GM21717 (cell line): ENCODE measurements at regions not wholly inside any gene's neighbourhood (a gene's known extent, or its start where the extent isn't known, plus 50 kb on each side); places are given as distances from the start of the nearest gene placed in this dataset.

Experiments used
- ATAC-seq: cut with Tn5 transposase; IDR thresholded peaks from one replicate; pipeline ENCODE4 v1.9.1; 2021; ENCODE audit warnings: mild to moderate bottlenecking, moderate library complexity; ENCODE audit not compliant: unreplicated experiment

DNA sequence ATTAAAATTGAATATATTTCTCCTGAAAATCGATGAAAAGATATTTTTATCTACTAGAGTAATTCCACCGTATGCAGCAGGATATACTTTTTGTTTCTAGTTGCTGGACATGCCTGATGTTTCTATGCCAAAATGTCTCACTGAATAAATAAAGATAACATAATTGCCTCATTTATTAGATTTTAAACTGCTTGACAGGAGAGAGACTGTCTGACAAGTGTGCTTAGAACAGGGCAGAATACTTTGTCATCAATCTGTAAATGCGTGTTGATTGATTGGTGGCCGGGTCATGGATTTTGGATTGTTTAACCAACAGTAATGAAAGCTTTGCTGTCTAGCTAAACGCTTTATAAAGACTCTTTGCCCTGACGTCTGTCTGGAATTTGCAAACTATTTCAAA lies 339.0 kb downstream of the CHRM3 start:
- ATAC-seq, result no peak

GRCh38 chr1:239725933-239726332 lies 339.6 kb downstream of the CHRM3 start:
- ATAC-seq, result no peak

GRCh38 chr1:239730378-239730777 lies 344.0 kb downstream of the CHRM3 start:
- ATAC-seq, result no peak

DNA sequence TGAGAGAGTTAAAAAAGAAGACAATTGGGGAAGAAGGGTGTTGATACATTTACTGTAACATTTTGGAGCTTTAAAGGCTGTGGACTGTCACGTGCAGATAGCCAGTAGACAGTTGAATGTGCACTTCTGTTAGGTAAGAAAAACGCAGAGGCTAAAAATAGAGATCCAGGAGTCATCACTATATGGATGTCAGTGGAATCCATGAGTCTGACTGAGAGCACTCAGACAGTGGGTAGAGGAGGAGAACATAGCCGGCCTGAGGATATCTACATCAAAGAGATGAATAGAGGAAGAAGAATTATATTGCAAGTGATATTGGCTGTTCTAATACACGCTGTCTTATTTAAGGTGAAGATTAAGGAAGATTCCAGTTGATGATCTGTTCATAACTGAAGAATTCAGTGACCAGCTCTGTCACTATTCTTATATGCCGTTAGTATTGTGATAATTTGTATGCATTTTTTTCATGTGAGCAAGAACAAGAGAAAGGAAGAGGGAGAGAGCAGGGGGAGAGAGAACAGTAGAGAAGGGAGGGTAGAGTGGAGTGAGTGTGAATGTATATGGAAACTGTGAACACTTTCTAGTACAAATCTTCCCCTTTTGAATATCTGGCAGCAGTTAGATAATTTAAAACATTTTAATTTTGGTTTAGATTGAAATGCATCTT lies 344.8 kb downstream of the CHRM3 start:
- ATAC-seq, result no peak

DNA sequence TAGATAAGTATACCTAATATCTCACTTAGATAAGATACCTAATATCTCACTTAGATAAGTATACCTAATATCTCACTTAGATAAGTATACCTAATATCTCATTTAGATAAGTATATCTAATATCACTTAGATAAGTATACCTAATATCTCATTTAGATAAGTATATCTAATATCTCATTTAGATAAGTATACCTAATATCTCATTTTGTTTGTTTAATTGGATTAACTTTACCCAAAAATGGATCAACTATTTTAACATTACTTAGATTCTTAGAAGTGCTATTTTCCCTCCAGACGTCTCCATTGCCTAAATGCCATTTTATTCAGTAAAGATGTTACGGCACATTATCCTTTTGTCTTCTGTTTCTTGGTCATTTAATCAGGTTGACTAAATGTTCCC lies 346.4 kb downstream of the CHRM3 start:
- no peak for ATAC-seq

GRCh38 chr1:239733995-239734394 lies 347.6 kb downstream of the CHRM3 start:
- ATAC-seq, result no peak

DNA sequence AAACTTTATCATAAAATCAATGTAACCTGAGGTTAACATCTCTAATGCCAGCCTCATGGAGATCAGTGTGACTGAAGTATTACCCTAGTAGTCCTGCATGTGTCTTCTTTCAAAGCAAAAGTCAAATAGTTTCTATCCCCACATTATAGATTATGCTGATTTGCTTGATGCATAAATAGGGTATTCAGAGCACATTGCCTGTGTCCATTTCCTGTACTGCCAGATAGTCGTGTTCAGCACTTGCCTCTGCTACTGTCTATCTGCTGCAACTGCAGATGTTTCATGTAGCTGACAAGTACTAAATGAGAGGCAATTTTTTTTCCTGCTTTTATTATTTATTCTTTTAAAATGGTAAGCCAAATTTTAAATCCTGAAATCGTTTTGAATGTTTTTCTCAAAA lies 348.7 kb downstream of the CHRM3 start:
- no peak for ATAC-seq

DNA sequence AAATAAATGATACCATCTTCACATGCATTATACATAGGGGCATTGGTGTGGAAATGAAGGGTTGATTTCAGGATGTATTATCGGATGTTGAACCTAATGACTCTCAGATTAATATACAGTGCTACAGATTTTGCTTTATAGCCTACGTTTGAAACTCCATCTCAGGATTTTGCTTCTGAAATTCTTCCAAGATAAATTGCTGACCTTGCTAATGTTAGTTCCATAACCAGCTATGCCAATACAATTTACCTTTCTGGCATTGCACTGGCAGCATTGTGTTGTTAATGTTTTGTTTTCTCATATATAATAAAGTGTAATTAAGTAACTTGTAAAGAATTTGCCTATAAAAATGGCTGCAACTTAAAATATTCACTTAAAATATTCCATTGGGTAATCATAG lies 350.1 kb downstream of the CHRM3 start:
- no peak for ATAC-seq

GRCh38 chr1:239739375-239739774 lies 352.3 kb upstream of the FMN2 start:
- no peak for ATAC-seq

DNA sequence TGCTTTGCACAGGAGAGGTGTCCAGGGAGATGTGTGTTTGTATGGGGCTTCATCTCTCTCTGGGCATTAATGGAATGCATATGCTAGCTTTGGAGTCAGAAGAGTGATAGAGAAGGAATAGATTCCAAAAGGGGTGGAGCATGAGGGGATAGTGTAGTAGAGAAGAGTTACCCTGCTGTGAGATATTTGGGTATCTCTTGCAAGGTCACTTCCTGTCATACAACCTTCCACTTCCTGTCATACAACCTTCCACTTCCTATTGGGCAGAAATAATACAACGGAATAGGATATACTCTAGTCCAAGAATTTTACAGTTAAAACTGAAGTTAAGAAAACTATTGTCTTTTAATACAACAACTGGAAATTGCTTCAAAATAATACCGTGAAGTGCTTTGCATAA lies 351.8 kb upstream of the FMN2 start:
- no peak for ATAC-seq

GRCh38 chr1:239742416-239743109 lies 349.1 kb upstream of the FMN2 start:
- no peak for ATAC-seq

DNA sequence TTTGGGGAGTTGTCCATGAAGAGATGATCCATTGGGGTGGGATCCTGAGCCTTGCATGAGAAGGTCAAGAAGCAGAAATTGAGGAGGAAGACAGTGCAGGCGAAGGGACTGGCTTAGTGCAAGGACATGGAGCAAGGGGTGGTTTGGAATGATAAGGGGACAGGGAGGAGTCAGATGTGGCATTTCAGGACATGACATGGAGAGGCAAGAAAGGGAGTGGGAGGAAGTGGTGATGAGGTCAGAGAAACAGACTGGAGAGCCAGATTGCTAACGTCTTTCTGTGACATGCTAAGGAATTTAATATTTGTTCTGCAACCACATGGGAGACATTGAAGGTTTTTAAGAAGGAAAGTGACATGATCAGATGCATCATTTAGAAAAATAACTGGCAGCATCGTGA lies 346.8 kb upstream of the FMN2 start:
- ATAC-seq, result no peak

GRCh38 chr1:239755107-239755912 lies 336.4 kb upstream of the FMN2 start:
- ATAC-seq, result no peak

- no peak for ATAC-seq
Observed at GRCh38 chr1:239757716-239758115, 334.0 kb upstream of the FMN2 start.

GRCh38 chr1:239758756-239759155 lies 332.9 kb upstream of the FMN2 start:
- ATAC-seq, result no peak

- ATAC-seq, result no peak
Observed at GRCh38 chr1:239761509-239761908, 330.2 kb upstream of the FMN2 start.

- ATAC-seq, result no peak
Observed at GRCh38 chr1:239763850-239764249, 327.8 kb upstream of the FMN2 start.

GRCh38 chr1:239764546-239764945 lies 327.1 kb upstream of the FMN2 start:
- no peak for ATAC-seq

GRCh38 chr1:239765163-239765562 lies 326.5 kb upstream of the FMN2 start:
- no peak for ATAC-seq

DNA sequence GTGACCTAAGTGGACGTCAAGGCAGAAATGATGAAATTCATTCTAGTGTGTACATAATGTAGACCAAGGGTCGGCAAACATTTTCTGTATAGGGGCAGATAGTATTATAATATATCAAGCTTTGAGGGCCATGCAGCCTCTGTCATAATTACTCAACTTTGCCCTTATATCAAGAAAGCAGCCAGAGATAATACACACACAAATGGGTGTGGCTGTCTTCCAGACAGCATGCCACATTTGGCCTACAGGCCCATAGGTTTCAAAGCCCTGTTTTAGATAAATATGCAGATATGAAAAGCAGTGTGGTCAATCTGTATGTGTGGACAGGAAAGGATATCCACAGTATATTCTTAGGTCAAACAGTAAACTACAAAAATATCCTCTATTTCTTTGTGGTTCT lies 320.1 kb upstream of the FMN2 start:
- ATAC-seq, result no peak

DNA sequence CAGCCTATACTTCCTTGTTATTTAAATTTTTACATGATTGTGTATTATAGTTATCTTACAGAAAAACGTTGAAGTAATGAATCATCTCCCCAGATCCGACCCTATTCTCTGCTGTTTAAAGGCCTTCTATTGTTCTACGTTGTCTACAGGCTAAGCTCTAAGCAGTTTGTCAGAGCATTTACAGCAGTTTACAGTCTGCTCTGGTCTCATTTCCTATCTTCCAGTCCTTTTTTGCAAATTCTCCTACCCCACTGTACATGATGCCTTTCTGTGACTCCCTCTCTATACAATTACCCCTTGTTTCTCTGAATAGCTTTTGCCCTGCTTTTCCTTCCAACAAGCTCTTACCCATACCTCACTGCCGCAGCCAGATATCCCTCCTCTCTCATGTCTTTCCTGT lies 319.2 kb upstream of the FMN2 start:
- ATAC-seq, result no peak

DNA sequence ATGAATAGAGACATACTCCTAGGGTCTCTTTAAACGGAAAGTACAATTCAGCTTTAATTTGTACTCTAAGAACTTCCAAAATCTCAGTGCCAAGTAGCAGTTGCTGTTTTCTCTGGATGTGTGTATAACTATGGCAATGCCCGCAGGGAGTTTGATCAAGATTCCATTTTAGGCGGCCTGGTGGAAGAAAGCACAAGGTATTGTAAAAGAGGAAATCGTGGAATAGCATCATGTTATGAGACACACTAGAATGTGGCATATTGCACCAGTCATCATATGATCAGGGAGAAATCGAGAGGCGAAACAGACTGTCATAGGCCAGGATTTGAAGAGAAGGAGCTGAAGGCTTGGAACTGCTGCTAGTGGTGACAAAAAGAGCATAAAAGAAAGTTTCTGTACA lies 316.2 kb upstream of the FMN2 start:
- no peak for ATAC-seq
